ENCODE measurements at regions not wholly inside any gene's neighbourhood (a gene's known extent, or its start where the extent isn't known, plus 50 kb on each side); places are given as distances from the start of the nearest gene placed in this dataset.
"Not testable (repeated sequence)": the region's sequence is repeated elsewhere in the genome, so short reads cannot be mapped to it uniquely, and the experiment has no call there.

DNA sequence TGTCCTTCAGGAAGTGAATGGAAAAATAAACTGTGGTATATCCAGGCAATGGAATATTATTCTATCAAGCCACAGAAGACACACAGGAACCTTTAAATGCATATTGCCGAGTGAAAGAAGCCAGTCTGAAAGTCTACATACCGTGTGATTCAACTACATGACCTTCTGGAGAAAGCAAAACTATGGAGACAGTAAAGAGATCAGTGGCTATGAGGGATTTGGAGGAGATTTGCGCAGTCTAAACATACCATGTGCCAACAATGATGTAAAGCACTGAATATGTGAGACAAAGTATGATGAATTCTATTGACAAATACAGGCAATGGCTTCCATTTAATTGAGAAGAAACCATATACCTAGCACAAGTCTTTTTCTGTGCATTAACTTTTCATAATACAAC is 518.3 kb upstream of the ZNF337 start:
- no peak for DNase-seq

DNA sequence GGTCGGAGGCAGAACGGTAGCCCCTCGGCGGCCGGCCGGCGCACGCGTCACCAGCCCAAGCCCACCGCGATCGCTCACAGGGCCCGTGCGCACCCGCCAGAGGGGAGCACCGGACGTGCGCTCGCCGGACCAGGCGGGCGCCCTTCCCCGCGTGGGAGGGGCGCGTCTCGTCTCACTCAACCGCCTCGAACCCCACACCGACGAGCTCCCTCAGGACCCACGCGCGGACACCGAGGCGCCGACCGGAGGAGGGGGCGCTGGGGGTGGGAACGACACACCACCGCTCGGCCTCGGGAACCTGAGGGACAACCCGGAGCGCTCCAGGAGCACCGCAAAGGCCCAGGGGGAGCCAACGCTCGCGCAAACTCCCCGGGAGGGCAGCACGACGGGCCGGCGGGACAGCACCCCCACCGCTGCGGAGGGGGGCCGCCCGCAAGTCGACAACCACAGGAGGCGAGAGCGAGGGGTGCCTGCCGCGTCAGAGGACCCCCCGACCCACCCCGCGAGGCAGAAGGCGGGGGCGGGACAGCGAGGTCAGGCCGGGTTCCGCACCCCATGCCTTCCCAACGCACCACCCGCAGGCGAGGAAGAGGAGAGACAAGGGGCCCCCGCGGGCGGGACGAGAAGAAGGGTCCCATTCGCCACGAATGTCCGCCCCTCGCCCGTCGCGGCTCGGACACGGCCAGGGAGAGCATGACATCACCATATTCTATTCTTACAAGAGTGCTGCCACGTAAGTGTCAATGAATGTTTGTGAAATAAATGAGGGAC is 512.7 kb upstream of the ZNF337 start:
- no peak for DNase-seq

DNA sequence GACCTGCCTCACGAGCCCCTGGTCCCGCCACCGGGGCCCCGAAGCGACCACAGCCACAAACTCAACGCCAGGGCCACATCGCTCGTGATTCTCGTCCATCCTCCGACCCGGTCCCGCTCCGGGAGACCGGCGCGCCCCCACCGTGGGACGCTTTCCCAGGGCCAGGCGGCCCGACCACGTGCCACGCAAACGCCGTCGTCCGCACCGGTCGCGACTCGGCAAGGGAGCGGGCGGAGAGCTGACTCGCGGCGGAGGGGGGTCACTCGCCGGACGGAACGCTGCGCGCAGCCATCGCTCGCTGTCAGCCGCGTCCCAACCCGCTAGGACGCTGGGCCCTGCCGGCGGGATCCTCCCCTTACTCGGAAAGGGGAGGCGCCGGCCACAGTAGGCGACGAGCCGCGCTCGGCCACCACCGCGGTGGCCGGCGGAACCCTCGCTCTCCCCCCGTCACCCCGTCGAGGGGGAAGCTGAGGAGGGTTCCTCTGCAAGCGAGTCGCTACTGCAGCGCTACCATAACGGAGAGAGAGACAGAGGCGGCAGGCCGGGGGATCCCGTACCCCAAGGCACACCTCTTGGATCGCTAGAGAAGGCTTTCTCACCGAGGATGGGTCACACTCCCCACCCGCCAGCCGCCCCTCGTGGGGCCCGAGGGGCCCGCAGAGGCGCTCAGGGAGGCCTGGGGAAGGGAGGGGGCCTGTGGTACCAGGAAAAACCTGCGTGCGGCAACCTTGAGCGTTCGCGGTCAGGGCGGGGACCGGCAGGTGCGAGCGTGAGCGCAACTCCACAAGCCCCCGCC is 511.8 kb upstream of the ZNF337 start:
- no peak for DNase-seq

DNA sequence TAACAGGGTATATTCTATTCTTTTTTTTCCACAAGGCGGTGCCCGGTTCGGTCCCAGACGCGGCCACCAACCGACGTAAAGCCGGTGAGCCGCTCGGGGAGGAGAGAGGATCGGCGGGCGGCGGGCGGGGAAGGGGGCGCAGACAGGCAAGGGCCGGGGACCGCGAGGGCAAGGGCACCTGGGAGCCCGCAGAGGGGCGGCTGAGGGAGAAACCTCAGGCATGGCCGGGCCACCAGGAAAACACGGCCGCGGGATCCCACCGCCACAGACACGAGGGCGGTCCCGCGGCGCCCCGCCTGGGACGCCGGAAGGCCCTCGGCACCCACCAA is 511.3 kb upstream of the ZNF337 start:
- not testable (repeated sequence) for DNase-seq

DNA sequence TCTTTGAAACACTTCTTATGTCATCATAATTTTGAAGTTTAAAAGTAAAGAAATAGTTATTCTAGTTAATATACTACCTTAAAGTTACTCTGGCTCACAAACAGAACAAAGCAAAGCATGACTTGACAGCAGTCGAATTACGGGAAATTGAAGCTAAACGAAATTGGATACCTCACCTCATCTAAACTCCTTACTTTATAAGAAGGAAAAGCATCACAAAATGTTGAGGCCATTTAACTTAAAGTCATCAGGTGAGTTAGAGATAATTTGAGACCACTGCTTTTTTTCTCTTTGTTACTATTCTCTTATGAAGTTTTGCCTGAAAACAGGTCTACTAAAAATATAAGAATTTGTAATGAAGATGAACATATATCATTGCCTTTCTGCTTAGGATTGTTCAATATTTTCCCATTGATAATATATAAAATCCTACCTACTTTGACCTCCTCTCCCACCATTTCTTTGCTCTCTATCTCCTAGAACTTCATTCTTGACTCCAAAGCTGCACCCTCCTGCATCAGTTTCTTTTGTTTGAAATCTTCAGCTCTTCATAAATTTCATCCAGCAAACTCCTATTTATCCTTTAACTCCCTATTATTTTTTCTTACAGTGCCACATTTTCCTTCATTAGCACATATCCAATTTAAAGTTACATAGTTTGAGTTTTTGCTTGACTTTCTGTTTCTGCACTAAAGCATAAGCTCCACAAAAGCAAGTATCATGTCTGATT is 510.7 kb upstream of the ZNF337 start:
- DNase-seq = no peak

DNA sequence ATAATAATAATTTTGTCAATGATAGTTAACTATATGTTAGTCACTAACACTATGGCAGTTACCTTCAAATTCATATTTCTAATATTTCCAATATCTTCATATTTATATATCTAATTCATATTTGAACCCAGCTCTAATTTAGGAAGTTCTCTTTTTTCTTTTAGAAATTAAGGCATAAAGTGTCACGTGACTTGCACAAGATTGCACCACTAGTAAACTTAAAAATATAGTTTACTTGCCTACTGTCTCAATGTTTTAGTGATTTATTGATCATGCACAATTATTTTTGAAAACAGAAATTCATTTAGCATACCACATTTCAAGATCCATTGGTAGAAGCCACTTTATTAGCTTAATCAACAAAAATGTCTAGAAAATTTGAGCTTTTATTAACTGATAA is 508.7 kb upstream of the ZNF337 start:
- no peak for DNase-seq

DNA sequence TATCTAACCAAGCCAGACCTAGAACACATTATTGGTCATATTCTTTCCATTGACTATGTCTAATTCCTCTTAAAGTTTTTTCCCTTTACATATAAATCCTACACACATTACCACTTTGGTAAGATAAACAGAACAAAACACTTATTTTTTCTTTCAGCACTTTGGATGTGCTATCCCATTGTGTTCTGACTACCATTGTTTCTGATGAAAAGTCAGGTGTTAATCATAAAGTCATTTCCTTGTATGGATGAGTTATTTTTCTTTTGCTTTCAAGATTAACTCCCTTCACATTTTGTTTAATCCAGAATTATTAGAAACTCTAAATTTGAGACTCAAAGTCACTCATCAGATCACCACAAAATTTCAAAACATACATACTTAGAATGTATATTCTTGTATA is 504.4 kb upstream of the ZNF337 start:
- not testable (repeated sequence) for DNase-seq

DNA sequence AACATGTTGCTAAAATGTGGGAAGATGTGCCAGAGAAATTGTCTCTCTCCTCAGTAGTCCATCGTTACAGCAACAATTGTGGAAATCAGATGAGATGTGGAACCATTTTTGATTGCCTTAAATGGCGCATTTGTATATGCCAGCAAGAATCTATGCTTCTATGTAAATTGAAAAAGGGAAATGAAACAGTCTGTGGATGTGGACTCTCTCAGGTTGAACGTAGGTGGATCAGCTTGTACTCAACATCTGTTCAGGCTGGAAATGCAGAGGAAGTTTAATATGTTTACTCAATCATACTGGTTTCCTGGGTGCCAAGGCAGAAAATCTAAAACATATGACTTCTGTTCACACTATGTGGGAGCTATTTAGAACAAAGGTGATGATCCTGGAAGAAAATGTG is 490.7 kb upstream of the ZNF337 start:
- not testable (repeated sequence) for DNase-seq

DNA sequence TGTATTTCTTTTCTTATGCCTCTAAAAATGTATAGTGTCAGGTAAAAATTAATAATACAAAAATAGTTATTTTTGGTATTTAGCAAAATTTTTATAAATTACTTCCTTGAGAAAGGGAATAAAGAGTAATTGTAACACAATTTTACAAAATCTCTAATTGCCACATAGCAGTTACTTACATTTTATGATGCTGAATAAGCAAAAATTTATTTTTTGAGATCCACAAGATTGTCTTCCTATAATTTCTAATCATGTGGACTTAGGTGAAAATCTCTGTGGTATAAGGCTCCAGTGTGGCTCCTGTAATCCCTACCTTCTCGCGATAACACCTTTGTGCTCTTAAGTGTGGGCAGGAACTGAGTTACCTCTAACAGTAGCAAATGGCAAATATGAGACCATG is 487.1 kb upstream of the ZNF337 start:
- not testable (repeated sequence) for DNase-seq

DNA sequence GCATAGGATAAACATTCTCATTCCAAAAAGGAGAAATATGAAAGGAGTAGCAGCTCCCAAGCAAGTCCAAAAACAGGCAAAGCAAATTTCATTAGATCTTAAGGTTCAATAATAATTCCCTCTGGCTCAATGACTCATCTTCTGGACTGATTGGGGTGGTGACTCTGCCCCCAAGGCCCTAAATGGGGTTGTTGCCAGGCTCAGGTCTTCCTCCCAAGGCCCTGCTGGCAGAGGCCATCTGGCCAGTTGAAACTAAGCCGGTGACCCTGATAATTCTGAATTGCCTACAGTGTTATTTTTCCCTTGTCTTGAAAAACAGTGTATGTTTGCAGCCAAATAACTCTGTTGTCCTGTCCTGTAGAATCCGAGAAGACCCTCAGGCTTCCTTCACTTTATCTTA is 484.7 kb upstream of the ZNF337 start:
- DNase-seq = not testable (repeated sequence)

DNA sequence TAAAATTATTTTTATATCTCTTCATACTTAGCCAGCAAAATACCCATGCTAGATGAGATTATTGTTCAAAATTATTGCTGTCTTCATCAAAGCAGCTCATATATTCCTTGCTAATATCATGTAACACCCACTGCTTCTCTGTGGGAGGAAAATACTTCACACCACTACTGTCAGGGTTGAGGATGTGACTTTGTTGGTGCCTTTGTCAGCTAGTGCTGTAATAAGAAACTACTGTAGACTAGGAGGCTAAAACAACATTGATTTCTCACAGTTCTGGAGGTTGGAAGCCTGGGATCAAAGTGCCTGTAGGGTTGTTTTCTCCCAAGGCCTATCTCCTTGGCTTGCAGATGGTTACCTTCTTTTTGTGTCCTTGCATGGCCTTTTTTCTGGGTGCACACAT is 475.2 kb upstream of the ZNF337 start:
- not testable (repeated sequence) for DNase-seq

DNA sequence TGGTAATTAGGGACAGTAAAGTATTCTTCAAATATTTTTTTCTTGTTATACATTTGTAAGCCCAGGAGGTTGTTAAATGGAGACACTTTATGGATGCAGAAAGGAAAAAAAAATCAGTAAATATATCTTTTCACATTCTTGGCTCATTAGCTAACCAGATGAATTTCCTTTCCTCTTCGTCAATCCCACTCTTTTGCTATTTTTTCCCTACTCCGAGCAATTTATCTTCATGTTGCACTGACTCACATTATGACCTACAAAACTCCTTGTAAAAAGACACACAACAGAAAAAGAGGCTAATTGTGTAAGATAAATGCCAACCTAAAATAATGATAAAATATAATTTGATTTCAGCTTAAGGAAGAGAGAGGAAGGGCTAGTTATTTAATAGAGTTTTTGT is 472.9 kb upstream of the ZNF337 start:
- no peak for DNase-seq

DNA sequence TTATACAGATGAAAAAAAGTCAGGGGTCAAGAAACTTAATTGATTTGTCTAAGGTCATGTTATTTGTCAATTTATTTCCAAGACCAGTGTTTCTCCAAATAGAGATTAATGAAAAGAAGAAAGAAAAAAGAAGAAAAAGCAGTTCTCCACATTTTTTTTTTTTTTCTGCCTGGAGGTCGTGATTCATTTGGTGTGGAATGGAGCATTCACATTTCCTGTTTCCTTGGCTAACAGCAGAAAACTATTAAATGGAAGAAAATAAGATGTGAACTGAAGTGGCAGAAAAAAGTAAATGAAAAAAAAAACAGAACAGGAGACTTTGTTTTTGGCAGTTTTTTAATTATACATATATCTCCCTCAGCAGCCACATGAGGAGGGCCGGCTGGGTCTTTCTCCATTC is 470.8 kb upstream of the ZNF337 start:
- no peak for DNase-seq

DNA sequence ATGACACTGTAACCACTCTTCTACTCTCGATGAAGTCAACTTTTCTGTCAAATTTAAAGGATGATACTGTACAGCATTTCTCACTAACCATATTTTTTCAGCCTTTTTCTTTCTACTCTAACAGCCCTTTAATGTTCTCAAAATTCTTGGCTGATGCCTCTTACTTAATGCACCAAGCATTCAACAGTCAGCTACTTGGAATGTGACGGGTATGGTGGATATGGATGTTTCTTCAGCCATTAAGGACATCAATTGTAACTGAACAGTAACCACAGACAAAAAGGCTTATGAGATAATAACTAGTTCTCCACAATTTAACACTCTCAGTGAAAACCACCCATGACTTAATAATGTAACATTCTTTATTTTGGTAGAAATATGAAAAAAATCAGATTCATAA is 467.2 kb upstream of the ZNF337 start:
- DNase-seq = no peak

DNA sequence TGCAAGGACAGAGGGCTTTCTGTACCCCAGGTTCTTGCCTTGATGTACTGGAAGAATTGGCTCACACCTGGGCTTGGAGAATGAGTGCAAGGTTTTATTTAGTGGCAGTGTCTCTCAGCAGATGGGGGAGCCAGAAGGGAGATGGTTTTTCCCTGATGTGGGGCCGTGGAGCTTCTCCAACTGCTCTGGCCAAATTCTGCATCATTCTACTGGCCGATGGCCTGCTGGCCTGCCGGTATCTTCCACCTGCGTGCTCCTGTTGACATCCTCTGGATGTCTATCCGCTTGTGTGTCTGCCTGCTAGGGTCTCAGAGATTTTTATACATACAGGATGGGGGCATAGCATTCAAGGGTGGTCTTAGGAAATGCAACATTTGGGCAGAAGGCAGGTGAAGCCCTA is 466.5 kb upstream of the ZNF337 start:
- peak in 1 of 2 experiments; percentile 18 for DNase-seq

DNA sequence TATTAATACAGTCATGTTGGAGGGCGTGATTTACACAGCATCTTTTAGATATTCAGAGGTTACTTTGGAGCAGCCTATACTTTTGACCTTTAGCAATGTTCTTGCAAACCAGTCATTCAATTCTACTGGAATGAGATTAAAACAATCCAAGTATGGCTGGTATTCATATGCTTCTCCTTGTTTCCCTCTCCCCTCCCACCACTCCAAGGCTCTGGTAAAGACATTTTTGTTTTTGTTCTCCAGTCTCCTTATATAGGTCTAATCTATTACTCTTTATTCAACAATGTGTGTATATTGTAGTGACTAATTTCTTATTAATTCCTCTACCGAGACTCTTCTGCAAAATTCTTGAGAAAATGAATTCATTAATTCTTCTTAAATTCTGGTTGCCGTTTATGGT is 465.1 kb upstream of the ZNF337 start:
- not testable (repeated sequence) for DNase-seq

DNA sequence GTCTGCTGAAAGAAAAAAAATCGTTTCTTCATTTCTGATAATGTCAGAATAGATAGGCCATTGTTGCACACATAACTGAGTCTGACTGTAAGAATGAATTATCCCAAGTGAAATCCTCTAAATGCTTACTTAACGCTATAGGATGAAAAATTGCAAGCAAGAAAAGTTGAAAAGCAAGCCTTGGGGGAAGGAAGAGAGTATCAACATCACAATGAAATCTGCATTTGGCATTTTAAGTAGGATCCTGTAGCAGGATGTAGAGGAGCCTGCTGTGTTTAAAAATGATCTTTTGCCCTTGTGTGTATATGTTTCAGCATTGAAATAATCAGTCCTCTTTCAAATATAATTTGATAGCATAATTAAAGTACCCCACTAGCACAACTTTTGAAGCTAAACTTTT is 464.3 kb upstream of the ZNF337 start:
- not testable (repeated sequence) for DNase-seq

DNA sequence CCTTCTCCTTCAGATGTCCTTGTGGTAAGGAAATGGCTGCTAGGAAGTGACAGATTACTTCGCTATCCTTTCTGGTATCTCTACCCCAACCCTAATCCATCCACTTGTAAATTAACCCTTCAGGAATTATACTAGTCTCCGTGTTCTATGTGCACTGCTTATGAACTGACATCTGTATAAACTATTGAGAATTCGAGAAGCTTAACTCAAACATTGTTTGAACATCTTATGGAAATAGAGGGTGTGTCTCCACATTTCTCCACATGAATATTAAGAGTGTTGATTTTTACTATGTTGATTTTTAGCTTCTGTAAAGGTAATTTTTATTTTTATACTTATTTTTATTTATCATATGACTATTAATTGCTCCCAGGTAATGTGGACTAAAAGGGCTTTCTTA is 457.6 kb upstream of the ZNF337 start:
- DNase-seq = no peak

DNA sequence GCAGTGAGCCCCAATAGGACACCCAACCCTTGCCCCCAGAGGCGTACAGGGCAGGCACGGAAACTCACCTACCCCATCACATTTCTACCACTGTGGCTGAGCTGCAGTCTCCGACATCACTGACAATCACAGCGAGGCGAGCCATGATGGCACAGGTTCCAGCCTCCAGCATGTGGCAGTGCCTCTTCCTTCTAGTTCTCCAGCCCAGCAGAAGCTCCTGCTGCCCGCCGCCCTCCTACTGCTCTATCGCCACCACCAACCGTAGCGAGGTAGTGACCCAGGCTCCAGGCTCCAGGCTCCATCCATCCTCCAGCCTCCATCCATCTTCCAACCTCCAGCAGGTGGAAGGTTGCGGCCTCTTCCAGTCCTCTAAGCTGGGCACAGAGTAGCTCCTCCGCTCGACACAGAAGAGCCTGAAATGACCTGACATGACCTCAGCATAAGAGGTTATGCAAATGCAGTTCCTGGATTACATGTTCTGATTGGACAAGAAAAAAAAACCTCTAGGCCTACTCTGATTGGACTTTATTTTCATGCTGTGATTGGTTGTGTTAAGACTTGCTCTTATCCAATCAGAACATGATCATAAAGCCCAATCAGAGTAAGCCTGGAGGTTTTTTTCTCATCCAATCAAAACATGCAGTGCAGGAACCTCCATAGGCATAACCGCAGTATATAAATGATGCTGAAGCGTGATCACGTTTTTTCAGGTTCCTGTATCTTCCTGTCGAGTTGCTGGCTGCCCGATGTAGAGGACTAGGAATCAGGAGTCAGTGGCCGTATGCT is 438.9 kb upstream of the ZNF337 start:
- no peak for DNase-seq

DNA sequence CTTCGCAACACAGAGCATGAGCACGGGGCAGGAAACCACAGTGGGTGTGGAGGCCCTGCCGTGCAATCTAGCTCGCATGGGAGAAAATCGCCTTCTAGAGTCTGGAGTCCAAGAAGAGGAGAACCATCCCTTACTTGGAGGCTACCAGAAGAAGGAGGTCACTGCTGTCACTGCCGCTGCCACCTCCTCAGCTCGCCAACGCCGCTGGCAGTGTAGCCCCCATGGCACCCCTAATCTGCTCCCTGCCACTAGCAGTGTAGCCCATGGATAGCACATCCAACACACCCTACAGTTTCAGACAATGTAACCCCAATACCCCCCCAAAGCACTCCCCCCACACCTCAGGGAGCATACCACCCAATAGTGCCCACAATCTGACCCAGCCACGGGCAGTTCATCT is 438.0 kb upstream of the ZNF337 start:
- no peak for DNase-seq

DNA sequence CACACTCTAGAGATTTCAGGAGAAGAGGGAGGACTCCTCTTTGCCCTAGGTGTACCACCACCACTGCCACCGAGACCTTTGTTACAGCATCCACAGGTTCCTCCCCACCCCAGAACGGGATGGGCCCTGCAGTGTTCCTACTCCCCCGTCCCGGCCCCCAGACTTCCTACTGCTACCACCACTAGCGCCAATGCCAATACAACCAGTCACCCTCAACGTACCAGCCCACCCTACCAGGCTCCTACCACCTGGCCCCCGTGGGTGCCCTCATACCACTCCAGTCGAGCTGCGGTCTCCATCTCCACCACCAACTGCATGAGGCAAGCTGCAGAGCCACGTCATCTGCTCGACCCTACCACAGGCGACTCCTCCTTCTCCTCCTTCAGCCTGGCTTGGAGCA is 437.1 kb upstream of the ZNF337 start:
- not testable (repeated sequence) for DNase-seq

DNA sequence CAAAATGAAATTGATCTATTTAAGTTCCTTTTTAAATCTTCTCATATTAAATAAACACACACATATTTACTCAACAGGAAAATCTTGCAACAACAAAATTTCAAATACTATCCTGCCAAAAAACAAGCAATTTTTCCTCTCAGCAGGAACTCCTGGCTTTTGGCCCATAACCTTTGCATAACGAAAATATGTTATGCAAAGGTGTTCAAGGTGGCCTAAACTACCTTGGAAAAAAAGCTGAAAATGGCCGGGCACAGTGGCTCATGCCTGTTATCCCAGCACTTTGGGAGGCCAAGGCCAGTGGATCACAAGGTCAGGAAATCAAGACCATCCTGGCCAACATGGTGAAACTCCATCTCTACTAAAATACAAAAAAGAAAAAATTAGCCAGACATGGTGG is 424.3 kb upstream of the ZNF337 start:
- DNase-seq = not testable (repeated sequence)

DNA sequence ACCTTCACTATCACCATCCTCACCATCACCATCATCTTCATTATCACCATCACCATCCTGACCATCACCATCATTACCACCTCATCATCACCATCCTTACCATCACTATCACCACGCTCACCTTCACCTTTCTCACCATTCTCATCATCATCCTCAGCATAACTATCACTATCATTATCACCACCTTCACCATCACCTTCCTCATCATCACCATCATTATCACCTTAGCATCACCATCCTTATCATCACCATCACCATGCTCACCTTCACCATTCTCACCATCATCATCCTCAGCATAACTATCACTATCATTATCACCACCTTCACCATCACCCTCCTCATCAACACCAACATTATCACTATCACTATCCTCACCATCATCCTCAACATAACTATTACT is 397.8 kb upstream of the ZNF337 start:
- DNase-seq = not testable (repeated sequence)
